HG03095 (cell line): ENCODE measurements at regions not wholly inside any gene's neighbourhood (a gene's known extent, or its start where the extent isn't known, plus 50 kb on each side); places are given as distances from the start of the nearest gene placed in this dataset.
"Not testable (repeated sequence)": the region's sequence is repeated elsewhere in the genome, so short reads cannot be mapped to it uniquely, and the experiment has no call there.

Source experiments
- ATAC-seq: cut with Tn5 transposase; IDR thresholded peaks from one replicate; pipeline ENCODE4 v1.9.1; 2021; ENCODE audit warnings: moderate library complexity; ENCODE audit not compliant: unreplicated experiment

- no peak for ATAC-seq
Measured at GRCh38 chr21:27525780-27526179, 558.9 kb upstream of the ADAMTS5 start.

- no peak for ATAC-seq
Measured at GRCh38 chr21:27519361-27519760, 552.5 kb upstream of the ADAMTS5 start.

GRCh38 chr21:27517177-27517576 is 550.3 kb upstream of the ADAMTS5 start:
- ATAC-seq: not testable (repeated sequence)

- ATAC-seq: no peak
Measured at GRCh38 chr21:27515676-27516075, 548.8 kb upstream of the ADAMTS5 start.

- ATAC-seq: no peak
Measured at GRCh38 chr21:27513825-27514224, 546.9 kb upstream of the ADAMTS5 start.

GRCh38 chr21:27513016-27513415 is 546.1 kb upstream of the ADAMTS5 start:
- no peak for ATAC-seq

- ATAC-seq: no peak
Measured at GRCh38 chr21:27511233-27511632, 544.3 kb upstream of the ADAMTS5 start.

GRCh38 chr21:27507695-27508094 is 540.8 kb upstream of the ADAMTS5 start:
- no peak for ATAC-seq

GRCh38 chr21:27505516-27505915 is 538.6 kb upstream of the ADAMTS5 start:
- ATAC-seq: no peak

GRCh38 chr21:27502801-27503200 is 535.9 kb upstream of the ADAMTS5 start:
- ATAC-seq: no peak

GRCh38 chr21:27498025-27498424 is 531.1 kb upstream of the ADAMTS5 start:
- no peak for ATAC-seq

GRCh38 chr21:27495836-27496235 is 528.9 kb upstream of the ADAMTS5 start:
- ATAC-seq: no peak

- no peak for ATAC-seq
Measured at GRCh38 chr21:27493542-27493941, 526.7 kb upstream of the ADAMTS5 start.

GRCh38 chr21:27487676-27488075 is 520.8 kb upstream of the ADAMTS5 start:
- ATAC-seq: no peak

GRCh38 chr21:27480841-27481261 is 514.0 kb upstream of the ADAMTS5 start:
- ATAC-seq: no peak

- no peak for ATAC-seq
Measured at GRCh38 chr21:27477296-27477695, 510.4 kb upstream of the ADAMTS5 start.

GRCh38 chr21:27476696-27477095 is 509.8 kb upstream of the ADAMTS5 start:
- no peak for ATAC-seq

- no peak for ATAC-seq
Measured at GRCh38 chr21:27475363-27475955, 508.6 kb upstream of the ADAMTS5 start.

- ATAC-seq: no peak
Measured at GRCh38 chr21:27467366-27467765, 500.5 kb upstream of the ADAMTS5 start.

GRCh38 chr21:27466140-27466539 is 499.3 kb upstream of the ADAMTS5 start:
- ATAC-seq: no peak

GRCh38 chr21:27464648-27465047 is 497.8 kb upstream of the ADAMTS5 start:
- ATAC-seq: no peak

GRCh38 chr21:27462726-27463125 is 495.8 kb upstream of the ADAMTS5 start:
- no peak for ATAC-seq

- ATAC-seq: no peak
Measured at GRCh38 chr21:27454234-27454633, 487.3 kb upstream of the ADAMTS5 start.
